ENCODE measurements at regions not wholly inside any gene's neighbourhood (a gene's known extent, or its start where the extent isn't known, plus 50 kb on each side); places are given as distances from the start of the nearest gene placed in this dataset.
A peak's percentile ranks its signal among the peaks of the same experiment; 100 is the strongest.

GRCh38 chr1:57506941-57507340 lies 83.1 kb upstream of the DAB1 start:
- no peaks in the 10 kb centered on the region for H3K27me3 ChIP-seq (replicated peaks in 1 of 4; ENCODE audit: control extremely low read depth in 1 of 4, control insufficient read depth in 3 of 4, insufficient read depth in 4 of 4, low read length in 3 of 4)
- H3K4me1 ChIP-seq (ENCODE audit: control insufficient read depth in 2 of 2, insufficient read depth in 2 of 2, low read length in 2 of 2) = no peaks in the 10 kb centered on the region
- Mint-ChIP-seq H3K4me3 (no peak overlapping the region), H3K27me3 (no peaks in the 10 kb centered on the region), H3K4me1 (no peaks in the 10 kb centered on the region), H3K9me3 (ENCODE audit: insufficient read depth) (peaks cover 3% of the 10 kb centered on the region), H3K27ac (no peak overlapping the region)
- H3K27ac ChIP-seq (ENCODE audit: low read length in 2 of 2) = no peak overlapping the region
- no peak overlapping the region for H2AFZ ChIP-seq (ENCODE audit: insufficient read depth, low read depth, low read length, poor library complexity, severe bottlenecking)
- intact Hi-C loops (cut with micrococcal nuclease) = no loop called here
- WGBS (ENCODE audit: insufficient coverage) = 90% methylated on average over 5 of the region's 5 CpGs
- H3K4me3 ChIP-seq (ENCODE audit: control extremely low read depth in 1 of 5, extremely low read depth in 1 of 5, insufficient read depth in 1 of 5, low read depth in 2 of 5, low read length in 4 of 5) = no peak overlapping the region
- POLR2A ChIA-PET = no interaction called here
- CTCF ChIA-PET = no interaction called here
- no peak overlapping the region for H3K9ac ChIP-seq (ENCODE audit: low read length)
- DNase-seq (no peak), ATAC-seq (ENCODE audit: low read depth) (no peak)
- no peak overlapping the region for H3K4me2 ChIP-seq (replicated peaks; ENCODE audit: low read depth, low read length, poor library complexity, severe bottlenecking)
- no peaks in the 10 kb centered on the region for H3K9me3 ChIP-seq (ENCODE audit: control extremely low read depth in 1 of 3, control insufficient read depth in 2 of 3, insufficient read depth in 1 of 3, low read length in 2 of 3)
- no peak for TF ChIP-seq CTCF (IDR thresholded peaks at IDR 0.05)
- no peak for TF ChIP-seq EZH2 (IDR thresholded peaks at IDR 0.05; ENCODE audit: borderline replicate concordance, insufficient read depth, low read depth, low read length, poor library complexity, severe bottlenecking)
- H4K20me1 ChIP-seq (ENCODE audit: control insufficient read depth, insufficient read depth, low read length, poor library complexity, severe bottlenecking) = no peaks in the 10 kb centered on the region
- H3K36me3 ChIP-seq (replicated peaks in 1 of 2; ENCODE audit: control extremely low read depth in 1 of 2, control insufficient read depth in 1 of 2, extremely low read depth in 1 of 2, insufficient read depth in 2 of 2, low read length in 1 of 2) = no peaks in the 10 kb centered on the region
- no peaks in the 10 kb centered on the region for H3K79me2 ChIP-seq (ENCODE audit: control insufficient read depth, insufficient read depth, low read length)

DNA sequence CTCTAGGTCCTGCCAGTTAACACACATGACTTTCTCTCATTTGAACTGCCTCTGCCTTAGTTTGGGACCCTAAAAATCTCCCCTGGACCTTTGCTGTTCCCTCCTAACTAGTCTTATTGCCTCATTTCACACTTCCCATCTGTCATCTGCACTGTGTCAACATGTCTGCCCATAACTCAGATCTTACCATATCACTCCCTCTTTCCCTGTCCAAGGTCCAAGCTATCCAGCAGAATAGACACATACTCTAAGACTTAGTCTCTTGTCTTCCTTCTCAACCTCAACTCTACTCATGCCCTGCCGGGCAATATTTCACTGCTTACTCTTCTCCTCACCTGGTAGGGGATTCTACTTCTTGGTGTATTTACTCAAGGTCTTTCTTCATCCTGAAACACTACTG lies 79.5 kb upstream of the DAB1 start:
- Histone ChIP-seq H3K36me3 (replicated peaks in 1 of 2; ENCODE audit: control extremely low read depth in 1 of 2, control insufficient read depth in 1 of 2, extremely low read depth in 1 of 2, insufficient read depth in 2 of 2, low read length in 1 of 2) (no peaks in the 10 kb centered on the region), H3K4me1 (ENCODE audit: control insufficient read depth in 2 of 2, insufficient read depth in 2 of 2, low read length in 2 of 2) (no peaks in the 10 kb centered on the region), H3K27ac (ENCODE audit: low read length in 2 of 2) (no peak overlapping the region), H3K9me3 (ENCODE audit: control extremely low read depth in 1 of 3, control insufficient read depth in 2 of 3, insufficient read depth in 1 of 3, low read length in 2 of 3) (no peaks in the 10 kb centered on the region), H3K4me3 (ENCODE audit: control extremely low read depth in 1 of 5, extremely low read depth in 1 of 5, insufficient read depth in 1 of 5, low read depth in 2 of 5, low read length in 4 of 5) (no peak overlapping the region), H2AFZ (ENCODE audit: insufficient read depth, low read depth, low read length, poor library complexity, severe bottlenecking) (no peak overlapping the region), H4K20me1 (ENCODE audit: control insufficient read depth, insufficient read depth, low read length, poor library complexity, severe bottlenecking) (no peaks in the 10 kb centered on the region), H3K4me2 (replicated peaks; ENCODE audit: low read depth, low read length, poor library complexity, severe bottlenecking) (no peak overlapping the region), H3K79me2 (ENCODE audit: control insufficient read depth, insufficient read depth, low read length) (no peaks in the 10 kb centered on the region), H3K27me3 (replicated peaks in 1 of 4; ENCODE audit: control extremely low read depth in 1 of 4, control insufficient read depth in 3 of 4, insufficient read depth in 4 of 4, low read length in 3 of 4) (no peaks in the 10 kb centered on the region), H3K9ac (ENCODE audit: low read length) (no peak overlapping the region)
- Mint-ChIP-seq H3K27me3 (no peaks in the 10 kb centered on the region), H3K9me3 (ENCODE audit: insufficient read depth) (peaks cover 3% of the 10 kb centered on the region), H3K27ac (no peak overlapping the region), H3K4me1 (no peaks in the 10 kb centered on the region), H3K4me3 (no peak overlapping the region)
- ATAC-seq (ENCODE audit: low read depth) (no peak), DNase-seq (peak; percentile 2)
- no CpG with 5 or more reads among the region's 1 CpG for WGBS (ENCODE audit: insufficient coverage)
- ChIA-PET CTCF (no interaction called here), POLR2A (no interaction called here)
- no peak for TF ChIP-seq EZH2 (IDR thresholded peaks at IDR 0.05; ENCODE audit: borderline replicate concordance, insufficient read depth, low read depth, low read length, poor library complexity, severe bottlenecking)
- no peak for TF ChIP-seq CTCF (IDR thresholded peaks at IDR 0.05)
- intact Hi-C loops (cut with micrococcal nuclease) = no loop called here
